GM18520 (cell line): ENCODE measurements at regions not wholly inside any gene's neighbourhood (a gene's known extent, or its start where the extent isn't known, plus 50 kb on each side); places are given as distances from the start of the nearest gene placed in this dataset.

Source experiments
- ATAC-seq: cut with Tn5 transposase; IDR thresholded peaks from one replicate; pipeline ENCODE4 v1.9.1; 2021; ENCODE audit not compliant: unreplicated experiment

- no peak for ATAC-seq
Measured at GRCh38 chr3:56902468-56903160, 100.9 kb upstream of the ARHGEF3 start.

- no peak for ATAC-seq
Measured at GRCh38 chr3:56900801-56901200, 99.1 kb upstream of the ARHGEF3 start.

GRCh38 chr3:56899851-56900250 lies 98.1 kb upstream of the ARHGEF3 start:
- no peak for ATAC-seq

- no peak for ATAC-seq
Measured at GRCh38 chr3:56899078-56899477, 97.3 kb upstream of the ARHGEF3 start.

- no peak for ATAC-seq
Measured at GRCh38 chr3:56896357-56896756, 94.6 kb upstream of the ARHGEF3 start.

GRCh38 chr3:56894881-56895431 lies 93.2 kb upstream of the ARHGEF3 start:
- ATAC-seq = no peak

GRCh38 chr3:56890448-56891091 lies 88.8 kb upstream of the ARHGEF3 start:
- no peak for ATAC-seq

GRCh38 chr3:56889131-56889530 lies 87.4 kb upstream of the ARHGEF3 start:
- no peak for ATAC-seq

GRCh38 chr3:56887402-56888025 lies 85.8 kb upstream of the ARHGEF3 start:
- ATAC-seq = no peak

- ATAC-seq = no peak
Measured at GRCh38 chr3:56886314-56886713, 84.6 kb upstream of the ARHGEF3 start.

- ATAC-seq = no peak
Measured at GRCh38 chr3:56885879-56886278, 84.1 kb upstream of the ARHGEF3 start.

- no peak for ATAC-seq
Measured at GRCh38 chr3:56885453-56885852, 83.7 kb upstream of the ARHGEF3 start.

- ATAC-seq = no peak
Measured at GRCh38 chr3:56884387-56884786, 82.6 kb upstream of the ARHGEF3 start.

GRCh38 chr3:56883828-56884227 lies 82.1 kb upstream of the ARHGEF3 start:
- no peak for ATAC-seq

GRCh38 chr3:56882896-56883295 lies 81.1 kb upstream of the ARHGEF3 start:
- ATAC-seq = no peak

- no peak for ATAC-seq
Measured at GRCh38 chr3:56881841-56882240, 80.1 kb upstream of the ARHGEF3 start.

- no peak for ATAC-seq
Measured at GRCh38 chr3:56880720-56881575, 79.2 kb upstream of the ARHGEF3 start.

GRCh38 chr3:56879436-56880215 lies 77.9 kb upstream of the ARHGEF3 start:
- no peak for ATAC-seq

- no peak for ATAC-seq
Measured at GRCh38 chr3:56878074-56878473, 76.3 kb upstream of the ARHGEF3 start.

- ATAC-seq = no peak
Measured at GRCh38 chr3:56876916-56877315, 75.2 kb upstream of the ARHGEF3 start.
